Ishikawa (cell line): ENCODE measurements at regions not wholly inside any gene's neighbourhood (a gene's known extent, or its start where the extent isn't known, plus 50 kb on each side); places are given as distances from the start of the nearest gene placed in this dataset.

Experiments
- CEBPB ChIP-seq: IDR thresholded peaks from 2 replicates; pipeline ENCODE4 v1.6.1; 2012
- CREB1 ChIP-seq: IDR thresholded peaks from 2 replicates; pipeline ENCODE4 v1.6.1; 2012; ENCODE audit warnings: low read depth
- EP300 ChIP-seq: IDR thresholded peaks from 2 replicates; pipeline ENCODE4 v1.6.1; 2012; ENCODE audit warnings: borderline replicate concordance
- MAX ChIP-seq: IDR thresholded peaks from 2 replicates; pipeline ENCODE4 v1.6.1; 2012
- NFIC ChIP-seq: IDR thresholded peaks from 2 replicates; pipeline ENCODE4 v1.6.1; 2012
- RAD21 ChIP-seq: IDR thresholded peaks from 2 replicates; pipeline ENCODE4 v1.6.1; 2012; ENCODE audit warnings: low read depth
- REST ChIP-seq: IDR thresholded peaks from 2 replicates; pipeline ENCODE4 v1.6.1; 2012; ENCODE audit warnings: low read depth, mild to moderate bottlenecking
- TAF1 ChIP-seq: IDR thresholded peaks from 2 replicates; pipeline ENCODE4 v1.6.1; 2012; ENCODE audit warnings: low read depth, mild to moderate bottlenecking
- TCF12 ChIP-seq: IDR thresholded peaks from 2 replicates; pipeline ENCODE4 v1.6.1; 2012; ENCODE audit warnings: low read depth
- YY1 ChIP-seq: IDR thresholded peaks from 2 replicates; pipeline ENCODE4 v1.6.1; 2012; ENCODE audit warnings: low read depth
- ZBTB7A ChIP-seq: IDR thresholded peaks from 2 replicates; pipeline ENCODE4 v1.6.1; 2012; ENCODE audit warnings: low read depth

DNA sequence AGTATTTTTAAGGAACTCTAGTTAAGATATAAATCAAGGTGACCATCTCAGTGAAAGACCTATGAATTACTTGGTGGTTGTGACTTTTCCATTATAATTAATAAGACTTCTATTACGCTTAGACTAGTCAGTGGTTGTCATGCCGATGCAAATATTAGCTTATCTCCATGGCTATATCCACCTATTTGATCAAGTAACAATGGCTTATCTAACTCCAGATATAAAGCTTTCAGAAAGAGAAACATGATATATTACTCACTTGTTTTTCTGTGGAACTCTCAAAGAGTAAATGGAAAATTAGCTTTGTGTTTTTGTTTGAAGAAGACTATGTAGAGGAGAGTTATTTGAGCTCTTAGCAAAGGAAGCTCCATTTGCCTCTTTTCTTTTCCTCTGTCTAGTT, 323.8 kb upstream of the DCN start:
- no peak for TF ChIP-seq RAD21
- no peak for TF ChIP-seq TAF1
- no peak for TF ChIP-seq TCF12
- no peak for TF ChIP-seq CEBPB
- no peak for TF ChIP-seq YY1
- TF ChIP-seq EP300, result no peak
- TF ChIP-seq REST, result no peak
- no peak for TF ChIP-seq NFIC
- no peak for TF ChIP-seq ZBTB7A
- no peak for TF ChIP-seq CREB1
- no peak for TF ChIP-seq MAX
